ENCODE measurements at regions not wholly inside any gene's neighbourhood (a gene's known extent, or its start where the extent isn't known, plus 50 kb on each side); places are given as distances from the start of the nearest gene placed in this dataset.

- Histone ChIP-seq H3K4me1 (no peaks in the 10 kb centered on the region), H3K27me3 (no peaks in the 10 kb centered on the region), H3K9me3 (no peaks in the 10 kb centered on the region), H3K36me3 (no peaks in the 10 kb centered on the region), H3K27ac (no peak overlapping the region), H3K4me3 (no peak overlapping the region)
- DNase-seq (no peak), ATAC-seq (no peak)
- TF ChIP-seq CTCF (IDR thresholded peaks at IDR 0.05) (no peak), POLR2A (IDR thresholded peaks at IDR 0.05) (no peak)
- intact Hi-C loops (cut with DNase I) = no loop called here
- WGBS (ENCODE audit: insufficient coverage, low coverage, low lambda C conversion rate, missing lambda C conversion rate) = 50% methylated on average over 3 of the region's 3 CpGs
Measured at GRCh38 chr7:24341691-24342413, 57.9 kb downstream of the NPY start.

- H3K27ac ChIP-seq = no peak overlapping the region
- no peak for DNase-seq
- H3K4me3 ChIP-seq = no peak overlapping the region
- H3K27me3 ChIP-seq = no peaks in the 10 kb centered on the region
- no peaks in the 10 kb centered on the region for H3K4me1 ChIP-seq
- 38% methylated on average over 2 of the region's 2 CpGs for WGBS (ENCODE audit: insufficient coverage, low coverage, low lambda C conversion rate, missing lambda C conversion rate)
- no peaks in the 10 kb centered on the region for H3K9me3 ChIP-seq
- H3K36me3 ChIP-seq = no peaks in the 10 kb centered on the region
- intact Hi-C loops (cut with DNase I) = no loop called here
- no peak for TF ChIP-seq POLR2A (IDR thresholded peaks at IDR 0.05)
- TF ChIP-seq CTCF (IDR thresholded peaks at IDR 0.05) = no peak
- no peak for ATAC-seq
Measured at GRCh38 chr7:24343614-24344013, 59.6 kb downstream of the NPY start.

- Histone ChIP-seq H3K27ac (no peak overlapping the region), H3K9me3 (no peaks in the 10 kb centered on the region), H3K27me3 (no peaks in the 10 kb centered on the region), H3K36me3 (no peaks in the 10 kb centered on the region), H3K4me1 (no peaks in the 10 kb centered on the region), H3K4me3 (no peak overlapping the region)
- TF ChIP-seq CTCF (IDR thresholded peaks at IDR 0.05) (no peak), POLR2A (IDR thresholded peaks at IDR 0.05) (no peak)
- WGBS (ENCODE audit: insufficient coverage, low coverage, low lambda C conversion rate, missing lambda C conversion rate) = 25% methylated on average over 4 of the region's 5 CpGs
- ATAC-seq (no peak), DNase-seq (no peak)
- intact Hi-C loops (cut with DNase I) = no loop called here
Measured at GRCh38 chr7:24346129-24346528, 62.1 kb downstream of the NPY start.

GRCh38 chr7:24346716-24347115 lies 62.7 kb downstream of the NPY start:
- TF ChIP-seq CTCF (IDR thresholded peaks at IDR 0.05) (no peak), POLR2A (IDR thresholded peaks at IDR 0.05) (no peak)
- Histone ChIP-seq H3K9me3 (no peaks in the 10 kb centered on the region), H3K27ac (no peak overlapping the region), H3K4me1 (no peaks in the 10 kb centered on the region), H3K4me3 (no peak overlapping the region), H3K36me3 (no peaks in the 10 kb centered on the region), H3K27me3 (no peaks in the 10 kb centered on the region)
- 90% methylated on average over 3 of the region's 3 CpGs for WGBS (ENCODE audit: insufficient coverage, low coverage, low lambda C conversion rate, missing lambda C conversion rate)
- ATAC-seq = no peak
- no peak for DNase-seq
- intact Hi-C loops (cut with DNase I) = no loop called here

Data from right lobe of liver (tissue), 6 donors.